GM18907 (cell line): ENCODE measurements at regions not wholly inside any gene's neighbourhood (a gene's known extent, or its start where the extent isn't known, plus 50 kb on each side); places are given as distances from the start of the nearest gene placed in this dataset.

Source experiments
- ATAC-seq: cut with Tn5 transposase; IDR thresholded peaks from one replicate; pipeline ENCODE4 v1.9.1; 2021; ENCODE audit warnings: mild to moderate bottlenecking, moderate library complexity; ENCODE audit not compliant: unreplicated experiment

DNA sequence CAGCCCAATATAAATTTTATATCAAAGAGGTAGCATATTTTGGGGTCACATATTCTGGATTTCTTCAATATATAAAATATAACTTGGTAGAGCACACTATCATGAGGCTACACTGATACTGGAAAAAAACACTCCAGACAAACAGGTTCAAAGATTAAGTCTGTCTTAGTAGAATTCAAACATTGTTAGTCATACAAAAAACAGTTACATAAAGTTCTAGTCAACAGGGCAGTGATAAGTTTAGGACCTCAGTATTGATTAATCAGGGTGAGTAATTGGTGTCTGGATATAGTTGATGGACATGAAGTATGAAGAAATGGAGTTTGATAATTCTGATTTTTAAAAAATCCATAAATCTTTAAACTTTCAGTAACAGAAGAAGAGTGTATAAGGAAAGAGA is 1291.3 kb downstream of the FSTL5 start:
- ATAC-seq, result no peak

DNA sequence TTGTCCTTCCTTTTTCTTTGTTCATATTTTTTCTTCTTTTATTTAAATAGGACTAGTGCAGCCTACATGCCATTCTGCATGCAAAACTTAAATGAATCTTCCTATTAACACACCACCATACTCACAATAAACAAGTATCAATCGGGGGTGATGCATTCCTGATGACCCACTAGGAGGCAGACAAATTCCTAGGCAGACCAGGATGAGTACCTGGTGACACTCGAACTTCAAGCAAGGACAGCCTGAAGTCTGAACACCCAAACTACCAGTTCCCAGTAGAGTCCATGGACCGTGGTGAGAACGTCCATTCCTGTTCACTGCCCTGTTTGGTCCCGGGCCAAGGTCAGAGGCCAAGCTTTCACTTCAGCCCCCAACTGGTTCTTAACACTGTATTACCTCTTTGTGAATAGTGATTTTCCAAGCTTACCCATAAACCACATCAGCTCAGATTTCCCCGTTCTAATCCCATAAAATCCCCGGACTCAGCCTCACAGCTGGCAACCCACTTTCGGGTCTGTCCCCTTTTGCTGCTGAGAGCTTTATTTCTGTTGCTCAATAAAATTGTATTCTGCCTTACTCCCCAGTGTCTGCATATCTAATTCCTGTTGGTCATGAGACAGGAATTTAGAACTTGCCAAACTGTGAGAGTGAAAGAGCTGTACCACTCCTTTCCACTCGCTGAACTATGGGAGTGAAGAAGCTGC is 1286.6 kb downstream of the FSTL5 start:
- ATAC-seq, result no peak

- no peak for ATAC-seq
Measured at GRCh38 chr4:160880180-160880579, 1283.6 kb downstream of the FSTL5 start.

DNA sequence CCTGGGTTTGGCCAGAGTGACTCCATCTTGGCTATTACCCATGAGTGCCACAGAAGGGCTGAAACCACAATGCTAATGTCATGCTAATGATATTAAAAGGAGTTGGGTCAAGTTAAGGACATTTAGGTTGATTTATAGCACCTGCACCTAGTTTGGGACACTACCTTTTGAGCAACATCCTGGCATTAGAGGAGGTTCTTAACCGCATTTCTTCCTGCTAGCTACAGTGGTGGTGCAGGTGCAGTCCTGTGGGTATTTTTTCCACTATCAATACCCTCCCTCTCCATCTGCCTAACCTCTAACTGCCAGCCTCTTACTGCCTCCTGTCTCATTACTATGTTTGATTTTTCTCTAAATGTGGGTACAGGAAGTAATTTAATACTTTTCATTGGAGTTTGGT is 1276.1 kb downstream of the FSTL5 start:
- no peak for ATAC-seq

- ATAC-seq, result no peak
Measured at GRCh38 chr4:160894128-160894527, 1269.7 kb downstream of the FSTL5 start.

GRCh38 chr4:160894809-160895208 is 1269.0 kb downstream of the FSTL5 start:
- no peak for ATAC-seq

DNA sequence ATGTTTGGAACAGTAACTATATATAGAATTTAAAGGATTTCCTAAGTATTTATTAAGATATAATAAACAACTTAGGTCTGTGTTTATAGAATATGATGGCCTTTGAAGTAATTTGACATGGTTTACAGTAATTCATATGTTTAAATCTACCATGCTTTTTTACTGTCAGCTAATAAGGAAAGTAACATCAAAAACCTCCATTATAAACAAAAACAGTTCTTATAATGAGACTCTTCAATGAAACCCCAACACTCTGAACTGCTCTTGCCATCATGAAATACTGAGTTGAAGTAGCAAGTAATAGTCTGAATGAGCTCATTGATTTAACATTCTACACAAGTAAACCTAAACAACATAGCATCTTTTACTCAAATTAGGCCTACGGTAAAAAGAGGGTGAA is 1236.5 kb downstream of the FSTL5 start:
- ATAC-seq, result no peak

DNA sequence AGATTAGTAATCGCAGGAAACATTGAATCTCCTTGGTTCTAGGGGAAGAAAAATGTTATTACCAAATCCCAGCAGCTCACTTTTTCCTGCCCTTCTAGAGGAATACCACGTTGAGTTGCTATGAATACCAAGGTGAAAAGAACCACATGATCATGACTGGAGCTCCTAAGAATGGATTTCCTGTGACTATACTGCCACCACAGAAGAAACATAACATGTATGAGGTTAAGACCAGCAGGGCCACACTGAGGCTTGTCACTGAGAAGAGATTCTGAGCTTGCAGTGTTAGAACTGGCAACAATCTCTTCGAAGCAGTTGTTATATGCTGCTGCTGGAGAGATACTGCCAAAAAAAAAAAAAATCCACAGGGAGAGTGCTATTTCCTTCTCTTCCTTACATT is 1235.3 kb downstream of the FSTL5 start:
- ATAC-seq, result no peak

GRCh38 chr4:160947653-160948052 is 1216.1 kb downstream of the FSTL5 start:
- ATAC-seq, result no peak

GRCh38 chr4:160956875-160957274 is 1206.9 kb downstream of the FSTL5 start:
- no peak for ATAC-seq

DNA sequence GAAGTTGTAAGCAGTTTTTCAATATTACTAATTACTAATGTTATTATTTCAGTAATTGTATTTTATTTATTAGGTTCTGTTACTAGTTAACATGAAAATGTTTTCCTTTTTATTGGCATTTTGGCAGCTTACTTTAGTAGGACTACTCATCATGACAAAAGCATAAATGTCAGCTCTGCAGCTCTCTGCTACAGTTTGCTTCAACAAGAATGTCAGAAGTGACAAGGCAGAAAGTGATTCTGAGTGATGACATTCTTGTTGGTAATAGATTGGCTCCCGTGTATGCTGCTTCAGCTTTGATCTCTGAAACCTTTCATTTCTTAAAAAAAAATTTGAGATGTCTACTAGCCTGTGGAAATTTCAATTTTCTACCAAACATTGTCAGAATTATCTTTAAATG is 1193.9 kb downstream of the FSTL5 start:
- no peak for ATAC-seq

- ATAC-seq, result no peak
Measured at GRCh38 chr4:160980091-160980490, 1183.7 kb downstream of the FSTL5 start.

GRCh38 chr4:160981083-160981482 is 1182.7 kb downstream of the FSTL5 start:
- ATAC-seq, result no peak

GRCh38 chr4:160983035-160983434 is 1180.8 kb downstream of the FSTL5 start:
- no peak for ATAC-seq

DNA sequence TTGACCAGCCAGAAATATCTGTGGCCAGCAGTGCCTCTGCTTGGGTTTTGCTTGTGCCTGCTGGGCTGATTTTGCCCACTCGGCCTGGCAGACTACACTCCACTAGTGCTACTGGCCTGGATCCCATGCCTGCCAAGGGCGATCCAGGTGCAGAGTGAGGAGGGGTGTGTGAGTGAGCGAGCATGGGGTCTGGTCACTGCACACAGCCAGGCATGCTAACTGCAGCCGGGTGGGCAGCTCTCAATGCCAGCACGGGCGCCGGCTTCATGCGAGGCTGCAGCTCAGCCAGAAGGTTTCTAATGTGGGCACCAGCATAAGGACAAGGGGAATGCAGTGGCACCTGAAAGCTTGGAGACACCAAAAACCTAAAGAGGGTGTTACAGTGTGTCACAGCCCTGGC is 1161.4 kb downstream of the FSTL5 start:
- no peak for ATAC-seq

DNA sequence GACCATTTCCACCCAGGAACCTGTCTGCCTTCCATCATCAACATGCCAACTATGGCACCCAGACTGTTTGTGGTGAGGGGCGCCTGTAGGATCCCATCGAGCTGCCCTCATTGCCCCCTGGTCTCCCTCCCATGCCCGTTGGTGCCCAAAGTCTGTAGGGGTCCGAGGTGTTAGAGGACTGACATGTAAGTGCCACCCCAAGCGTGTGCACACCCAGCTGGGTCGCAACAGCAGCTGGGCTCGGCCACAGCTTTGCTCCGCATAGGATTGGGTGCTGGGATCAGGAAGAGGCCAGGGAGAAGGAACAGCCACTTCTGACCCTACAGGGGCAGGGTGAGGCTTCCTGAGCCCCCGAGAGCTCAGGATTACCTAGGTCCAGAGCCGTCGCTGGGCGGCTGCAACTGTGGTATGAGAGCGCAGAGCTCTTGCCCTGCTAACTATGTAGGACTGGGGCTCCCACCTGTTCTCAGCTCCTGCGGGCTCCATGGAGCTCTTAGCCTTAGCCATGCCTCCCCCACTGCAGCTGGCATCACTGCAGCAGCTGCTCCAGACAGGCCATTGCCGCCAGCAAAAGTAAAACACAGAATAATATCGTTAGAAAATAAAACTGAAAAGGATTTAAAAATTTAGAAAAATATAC is 1160.3 kb downstream of the FSTL5 start:
- ATAC-seq, result no peak

DNA sequence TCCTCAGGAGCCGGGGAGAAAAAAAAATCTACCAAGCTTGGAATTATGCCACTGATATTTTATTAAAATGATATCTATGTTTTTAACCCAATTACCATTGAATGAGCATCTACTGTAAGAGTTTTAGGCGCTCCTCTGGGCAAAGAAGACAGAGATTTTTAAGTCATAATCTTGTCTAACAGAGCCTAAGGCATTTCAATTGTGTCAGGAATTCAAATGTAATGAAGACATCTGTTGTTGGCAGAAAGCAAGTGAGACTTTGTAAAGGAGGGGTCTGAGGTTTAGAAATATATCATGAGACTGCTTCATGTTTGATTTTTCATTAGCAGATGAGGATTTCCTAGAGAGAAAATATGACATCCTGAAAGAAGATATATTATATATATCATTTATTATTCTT is 1158.1 kb downstream of the FSTL5 start:
- ATAC-seq, result no peak

DNA sequence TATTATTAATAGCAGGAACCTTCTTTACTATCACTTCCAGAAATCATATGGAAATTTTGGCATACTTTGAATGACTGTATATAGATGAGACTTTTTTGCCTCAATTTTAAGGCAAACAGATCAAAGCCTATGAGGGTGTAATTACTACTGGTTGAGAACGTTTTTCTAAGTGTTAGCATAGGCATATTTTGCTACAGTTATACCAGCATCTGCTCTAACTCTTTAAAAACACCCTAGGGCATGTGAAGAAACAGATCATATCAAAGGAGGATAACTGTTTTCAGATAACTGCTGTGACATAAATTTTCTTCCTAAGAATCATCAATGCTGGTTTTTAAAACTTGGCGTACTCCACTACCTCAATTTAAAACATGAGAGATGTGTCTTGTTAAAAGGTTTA is 1155.3 kb downstream of the FSTL5 start:
- no peak for ATAC-seq

DNA sequence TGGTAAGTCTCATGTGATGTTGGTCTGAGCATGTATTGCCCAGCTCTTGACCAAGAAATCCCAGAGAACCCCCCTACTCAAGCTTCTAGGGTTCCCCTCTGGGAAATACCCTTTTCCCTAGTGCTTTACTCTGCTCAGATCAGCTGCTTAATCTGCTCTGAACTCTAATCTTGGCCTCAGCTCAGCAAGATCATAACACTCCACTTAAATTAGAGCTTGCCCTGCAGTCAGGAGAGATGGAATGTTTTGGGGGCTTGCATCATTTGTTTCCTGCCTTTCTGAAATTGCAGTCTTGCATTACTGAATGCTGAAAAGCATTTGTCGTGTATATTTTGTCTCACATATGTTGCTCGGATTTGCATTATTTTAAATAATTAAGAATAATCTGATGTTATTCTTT is 1153.6 kb downstream of the FSTL5 start:
- no peak for ATAC-seq
